ENCODE measurements at regions not wholly inside any gene's neighbourhood (a gene's known extent, or its start where the extent isn't known, plus 50 kb on each side); places are given as distances from the start of the nearest gene placed in this dataset.

DNA sequence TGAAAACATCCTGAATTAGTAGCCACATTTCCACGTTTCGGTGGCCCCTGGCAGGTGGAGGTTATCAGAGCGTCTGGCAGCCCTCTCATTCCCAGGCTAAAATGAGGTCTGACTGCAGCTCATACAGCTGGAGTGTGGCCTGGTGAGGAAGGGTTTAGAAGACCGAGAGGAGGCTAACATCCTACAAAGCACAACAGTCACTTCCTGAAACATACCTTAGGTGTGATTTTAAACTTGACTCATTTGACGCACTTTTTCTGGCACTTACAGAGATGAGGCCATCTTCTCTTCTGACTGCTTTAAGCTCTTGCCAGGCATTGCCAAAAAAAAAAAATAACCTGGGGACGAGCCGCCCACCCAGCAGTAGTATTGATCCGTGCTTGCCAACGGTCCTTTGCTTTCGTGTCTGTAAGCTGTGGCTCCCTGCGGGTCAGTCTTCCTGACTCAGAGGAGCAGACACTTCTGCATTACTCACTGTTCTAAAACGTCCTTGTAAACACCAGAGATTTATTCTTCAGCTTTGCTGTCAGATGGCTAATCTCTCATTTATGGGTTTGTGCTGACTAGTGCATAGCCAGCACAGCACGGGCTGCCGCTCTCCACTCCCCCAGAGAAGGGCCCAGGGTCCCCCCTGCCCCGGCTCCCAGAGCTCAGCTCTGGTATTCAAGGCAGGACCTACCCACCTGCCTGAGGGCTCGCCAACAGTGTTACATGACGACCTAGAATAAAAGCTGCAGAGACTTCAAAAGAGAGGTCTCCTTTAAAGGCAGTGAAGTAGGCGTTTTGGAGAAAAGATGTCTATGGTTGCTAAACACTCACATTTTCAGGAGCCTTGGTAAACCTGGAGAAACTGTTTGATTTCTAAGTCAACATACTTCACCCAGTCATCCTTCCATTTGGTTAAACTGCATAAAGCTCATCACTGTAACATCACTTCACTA, 78.5 kb upstream of the FRMD1 start:
- DNase-seq (ENCODE audit: low read depth) = peak; percentile 76
- H3K4me3 ChIP-seq (ENCODE audit: control insufficient read depth, low read depth, low read length) = no peak overlapping the region
- no peak for TF ChIP-seq CTCF (conservative IDR thresholded peaks at IDR 0.05; ENCODE audit: control insufficient read depth, insufficient read depth, low read depth, low read length)

GRCh38 chr6:168156742-168157265, 77.8 kb upstream of the FRMD1 start:
- DNase-seq (ENCODE audit: low read depth) = no peak
- TF ChIP-seq CTCF (conservative IDR thresholded peaks at IDR 0.05; ENCODE audit: control insufficient read depth, insufficient read depth, low read depth, low read length) = no peak
- H3K4me3 ChIP-seq (ENCODE audit: control insufficient read depth, low read depth, low read length) = no peak overlapping the region

DNA sequence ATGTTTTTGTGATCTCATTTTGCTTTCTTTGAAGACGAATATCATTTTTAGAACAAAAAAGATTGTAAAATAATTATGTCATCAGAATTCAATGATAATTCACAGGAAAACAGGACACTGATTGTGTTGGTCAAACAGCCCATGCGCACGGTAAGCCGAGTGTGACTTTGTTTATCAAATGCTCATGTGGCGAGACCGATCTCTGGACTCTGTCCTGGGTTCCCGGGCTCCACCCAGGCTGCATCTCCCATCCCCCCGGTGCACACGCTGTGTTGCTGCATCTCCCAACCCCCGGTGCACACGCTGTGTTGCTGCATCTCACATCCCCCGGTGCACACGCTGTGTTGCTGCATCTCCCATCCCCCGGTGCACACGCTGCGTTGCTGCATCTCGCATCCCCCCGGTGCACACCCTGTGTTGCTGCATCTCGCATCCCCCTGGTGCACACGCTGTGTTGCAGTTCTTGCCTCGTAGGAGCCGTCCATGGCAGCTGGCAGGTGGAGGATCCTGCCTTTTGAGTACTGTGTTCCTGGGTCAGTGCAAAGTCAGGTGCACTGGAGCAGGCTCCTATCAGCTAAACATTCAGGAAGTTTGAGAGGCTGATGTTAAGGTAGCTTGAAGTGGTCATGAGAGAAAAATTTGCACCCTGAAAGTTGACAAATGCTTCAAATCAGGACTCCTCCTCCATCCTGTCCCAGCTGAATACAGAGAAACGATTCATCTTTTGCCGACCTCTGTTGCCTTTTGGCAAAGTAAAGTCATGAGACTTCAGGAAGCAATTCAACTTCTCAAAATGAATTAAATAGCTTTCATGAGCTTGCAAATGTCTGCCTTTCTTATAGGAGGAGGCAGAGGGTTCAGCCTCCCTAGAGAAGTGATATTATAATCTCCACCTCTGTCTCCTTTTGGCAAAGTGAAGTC, 77.1 kb upstream of the FRMD1 start:
- DNase-seq (ENCODE audit: low read depth) = no peak
- H3K4me3 ChIP-seq (ENCODE audit: control insufficient read depth, low read depth, low read length) = no peak overlapping the region
- TF ChIP-seq CTCF (conservative IDR thresholded peaks at IDR 0.05; ENCODE audit: control insufficient read depth, insufficient read depth, low read depth, low read length) = no peak

DNA sequence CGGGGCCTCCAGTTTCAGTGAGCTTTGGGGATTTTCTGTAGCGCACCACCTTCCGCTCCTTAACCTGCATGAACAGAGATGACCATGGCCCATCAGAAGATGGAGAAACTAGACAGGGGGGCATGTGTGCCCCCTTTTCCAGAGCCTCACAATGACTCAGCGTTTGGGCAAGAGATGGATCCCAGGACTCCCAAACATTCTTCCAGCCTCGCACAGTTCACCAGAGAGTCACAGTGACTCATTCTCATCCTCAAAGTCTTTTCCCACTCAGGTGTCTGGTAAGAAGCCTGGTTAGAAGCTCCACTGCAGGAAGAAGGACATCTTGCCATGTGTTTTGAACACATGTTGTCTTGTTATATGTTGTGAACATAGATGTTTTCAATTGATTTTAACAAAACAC, 76.2 kb upstream of the FRMD1 start:
- TF ChIP-seq CTCF (conservative IDR thresholded peaks at IDR 0.05; ENCODE audit: control insufficient read depth, insufficient read depth, low read depth, low read length) = no peak
- no peak overlapping the region for H3K4me3 ChIP-seq (ENCODE audit: control insufficient read depth, low read depth, low read length)
- DNase-seq (ENCODE audit: low read depth) = peak; percentile 63

- no peak for TF ChIP-seq CTCF (conservative IDR thresholded peaks at IDR 0.05; ENCODE audit: control insufficient read depth, insufficient read depth, low read depth, low read length)
- no peak overlapping the region for H3K4me3 ChIP-seq (ENCODE audit: control insufficient read depth, low read depth, low read length)
- DNase-seq (ENCODE audit: low read depth) = no peak
These were observed 75.4 kb upstream of the FRMD1 start for GRCh38 chr6:168154263-168154917.

GRCh38 chr6:168153553-168153952, 74.5 kb upstream of the FRMD1 start:
- no peak for TF ChIP-seq CTCF (conservative IDR thresholded peaks at IDR 0.05; ENCODE audit: control insufficient read depth, insufficient read depth, low read depth, low read length)
- H3K4me3 ChIP-seq (ENCODE audit: control insufficient read depth, low read depth, low read length) = no peak overlapping the region
- no peak for DNase-seq (ENCODE audit: low read depth)

Measured in fibroblast of mammary gland (primary cell).